ENCODE measurements at regions not wholly inside any gene's neighbourhood (a gene's known extent, or its start where the extent isn't known, plus 50 kb on each side); places are given as distances from the start of the nearest gene placed in this dataset.
"Not testable (repeated sequence)": the region's sequence is repeated elsewhere in the genome, so short reads cannot be mapped to it uniquely, and the experiment has no call there.

- Histone ChIP-seq H4K20me1 (ENCODE audit: control insufficient read depth, insufficient read depth, low read depth, low read length) (no peaks in the 10 kb centered on the region), H3K4me2 (ENCODE audit: low read length) (no peak overlapping the region), H3K4me1 (ENCODE audit: control insufficient read depth, low read length) (no peaks in the 10 kb centered on the region), H3K9me3 (ENCODE audit: control insufficient read depth, insufficient read depth, low read length) (no peaks in the 10 kb centered on the region), H3K79me2 (ENCODE audit: control insufficient read depth, low read length) (no peaks in the 10 kb centered on the region), H3K27ac (ENCODE audit: low read depth, low read length) (no peak overlapping the region), H3K9me2 (replicated peaks; ENCODE audit: control insufficient read depth, low read length) (no peaks in the 10 kb centered on the region), H3F3A (ENCODE audit: control insufficient read depth, insufficient read depth) (no peaks in the 10 kb centered on the region), H3K36me3 (ENCODE audit: control insufficient read depth, low read length) (no peaks in the 10 kb centered on the region), H3K27me3 (ENCODE audit: control insufficient read depth, low read length) (no peaks in the 10 kb centered on the region), H3K4me3 (ENCODE audit: low read length) (no peak overlapping the region)
- no peak for TF ChIP-seq EZH2phosphoT487 (IDR thresholded peaks at IDR 0.05; ENCODE audit: borderline replicate concordance, low read length)
- TF ChIP-seq, protein P1, sequence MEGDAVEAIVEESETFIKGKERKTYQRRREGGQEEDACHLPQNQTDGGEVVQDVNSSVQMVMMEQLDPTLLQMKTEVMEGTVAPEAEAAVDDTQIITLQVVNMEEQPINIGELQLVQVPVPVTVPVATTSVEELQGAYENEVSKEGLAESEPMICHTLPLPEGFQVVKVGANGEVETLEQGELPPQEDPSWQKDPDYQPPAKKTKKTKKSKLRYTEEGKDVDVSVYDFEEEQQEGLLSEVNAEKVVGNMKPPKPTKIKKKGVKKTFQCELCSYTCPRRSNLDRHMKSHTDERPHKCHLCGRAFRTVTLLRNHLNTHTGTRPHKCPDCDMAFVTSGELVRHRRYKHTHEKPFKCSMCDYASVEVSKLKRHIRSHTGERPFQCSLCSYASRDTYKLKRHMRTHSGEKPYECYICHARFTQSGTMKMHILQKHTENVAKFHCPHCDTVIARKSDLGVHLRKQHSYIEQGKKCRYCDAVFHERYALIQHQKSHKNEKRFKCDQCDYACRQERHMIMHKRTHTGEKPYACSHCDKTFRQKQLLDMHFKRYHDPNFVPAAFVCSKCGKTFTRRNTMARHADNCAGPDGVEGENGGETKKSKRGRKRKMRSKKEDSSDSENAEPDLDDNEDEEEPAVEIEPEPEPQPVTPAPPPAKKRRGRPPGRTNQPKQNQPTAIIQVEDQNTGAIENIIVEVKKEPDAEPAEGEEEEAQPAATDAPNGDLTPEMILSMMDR (IDR thresholded peaks at IDR 0.05; ENCODE audit: low read depth, low read length, poor library complexity, severe bottlenecking): no peak
Measured at GRCh38 chr3:61407397-61407796, 154.0 kb upstream of the PTPRG start.

- TF ChIP-seq EZH2phosphoT487 (IDR thresholded peaks at IDR 0.05; ENCODE audit: borderline replicate concordance, low read length): no peak
- TF ChIP-seq, protein P1 (IDR thresholded peaks at IDR 0.05; ENCODE audit: low read depth, low read length, poor library complexity, severe bottlenecking): no peak
- Histone ChIP-seq H3K27me3 (ENCODE audit: control insufficient read depth, low read length) (no peaks in the 10 kb centered on the region), H3K4me3 (ENCODE audit: low read length) (no peak overlapping the region), H3K4me2 (ENCODE audit: low read length) (no peak overlapping the region), H3K79me2 (ENCODE audit: control insufficient read depth, low read length) (no peaks in the 10 kb centered on the region), H3K36me3 (ENCODE audit: control insufficient read depth, low read length) (no peaks in the 10 kb centered on the region), H3K4me1 (ENCODE audit: control insufficient read depth, low read length) (no peaks in the 10 kb centered on the region), H3K27ac (ENCODE audit: low read depth, low read length) (no peak overlapping the region), H3K9me3 (ENCODE audit: control insufficient read depth, insufficient read depth, low read length) (no peaks in the 10 kb centered on the region), H3K9me2 (replicated peaks; ENCODE audit: control insufficient read depth, low read length) (no peaks in the 10 kb centered on the region), H4K20me1 (ENCODE audit: control insufficient read depth, insufficient read depth, low read depth, low read length) (no peaks in the 10 kb centered on the region), H3F3A (ENCODE audit: control insufficient read depth, insufficient read depth) (no peaks in the 10 kb centered on the region)
Measured at GRCh38 chr3:61409638-61410037, 151.7 kb upstream of the PTPRG start.

DNA sequence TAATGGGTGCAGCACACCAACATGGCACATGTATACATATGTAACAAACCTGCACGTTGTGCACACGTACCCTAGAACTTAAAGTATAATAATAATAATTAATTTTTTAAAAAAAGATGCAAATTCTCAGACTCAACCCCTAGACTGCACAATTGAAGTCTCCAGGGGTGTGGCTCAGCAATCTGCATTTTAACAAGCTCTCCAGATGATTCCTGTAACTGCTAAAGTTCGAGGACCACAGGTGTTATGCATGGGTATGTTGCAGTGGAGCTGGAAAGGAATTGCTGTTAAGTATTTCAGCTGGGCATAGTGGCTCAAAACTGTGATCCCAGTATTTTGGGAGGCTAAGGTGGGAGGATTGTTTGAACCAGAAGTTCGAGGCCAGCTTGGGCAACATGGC, 151.0 kb upstream of the PTPRG start:
- H3K79me2 ChIP-seq (ENCODE audit: control insufficient read depth, low read length); H3K27ac ChIP-seq (ENCODE audit: low read depth, low read length); H3K4me2 ChIP-seq (ENCODE audit: low read length); H3K4me3 ChIP-seq (ENCODE audit: low read length); H3F3A ChIP-seq (ENCODE audit: control insufficient read depth, insufficient read depth); H3K4me1 ChIP-seq (ENCODE audit: control insufficient read depth, low read length); H3K9me2 ChIP-seq (replicated peaks; ENCODE audit: control insufficient read depth, low read length); H3K27me3 ChIP-seq (ENCODE audit: control insufficient read depth, low read length); H3K9me3 ChIP-seq (ENCODE audit: control insufficient read depth, insufficient read depth, low read length); H3K36me3 ChIP-seq (ENCODE audit: control insufficient read depth, low read length); H4K20me1 ChIP-seq (ENCODE audit: control insufficient read depth, insufficient read depth, low read depth, low read length): not testable (repeated sequence)

GRCh38 chr3:61411009-61411662, 150.2 kb upstream of the PTPRG start:
- Histone ChIP-seq H4K20me1 (ENCODE audit: control insufficient read depth, insufficient read depth, low read depth, low read length) (no peaks in the 10 kb centered on the region), H3K4me1 (ENCODE audit: control insufficient read depth, low read length) (no peaks in the 10 kb centered on the region), H3K27me3 (ENCODE audit: control insufficient read depth, low read length) (no peaks in the 10 kb centered on the region), H3K36me3 (ENCODE audit: control insufficient read depth, low read length) (no peaks in the 10 kb centered on the region), H3K27ac (ENCODE audit: low read depth, low read length) (no peak overlapping the region), H3K79me2 (ENCODE audit: control insufficient read depth, low read length) (no peaks in the 10 kb centered on the region), H3K4me2 (ENCODE audit: low read length) (no peak overlapping the region), H3K9me3 (ENCODE audit: control insufficient read depth, insufficient read depth, low read length) (no peaks in the 10 kb centered on the region), H3K4me3 (ENCODE audit: low read length) (no peak overlapping the region), H3F3A (ENCODE audit: control insufficient read depth, insufficient read depth) (no peaks in the 10 kb centered on the region), H3K9me2 (replicated peaks; ENCODE audit: control insufficient read depth, low read length) (no peaks in the 10 kb centered on the region)
- TF ChIP-seq, protein P1 (IDR thresholded peaks at IDR 0.05; ENCODE audit: low read depth, low read length, poor library complexity, severe bottlenecking): no peak
- TF ChIP-seq EZH2phosphoT487 (IDR thresholded peaks at IDR 0.05; ENCODE audit: borderline replicate concordance, low read length): no peak

Measured in DOHH2 (cell line).